ENCODE measurements at regions not wholly inside any gene's neighbourhood (a gene's known extent, or its start where the extent isn't known, plus 50 kb on each side); places are given as distances from the start of the nearest gene placed in this dataset.

DNA sequence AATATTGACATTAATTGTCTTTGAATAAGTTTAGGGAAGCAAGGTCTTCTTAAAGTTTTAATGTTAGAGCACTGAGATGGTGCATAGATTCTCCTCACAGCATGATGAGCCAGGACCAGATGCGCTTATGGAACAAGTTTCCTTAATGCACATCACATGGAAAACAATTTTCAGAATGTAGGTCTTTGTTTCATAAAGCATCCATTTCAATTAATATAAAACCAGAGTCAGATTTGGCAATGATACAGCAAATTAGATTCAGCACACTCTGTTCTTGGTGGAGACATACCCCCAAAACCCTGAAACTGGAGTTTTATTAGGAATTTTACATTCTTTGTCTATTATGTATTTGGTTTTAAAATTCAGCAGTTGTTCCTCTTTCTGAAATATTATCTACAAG, 402.1 kb upstream of the SEMA6A start:
- TF ChIP-seq, protein P1, sequence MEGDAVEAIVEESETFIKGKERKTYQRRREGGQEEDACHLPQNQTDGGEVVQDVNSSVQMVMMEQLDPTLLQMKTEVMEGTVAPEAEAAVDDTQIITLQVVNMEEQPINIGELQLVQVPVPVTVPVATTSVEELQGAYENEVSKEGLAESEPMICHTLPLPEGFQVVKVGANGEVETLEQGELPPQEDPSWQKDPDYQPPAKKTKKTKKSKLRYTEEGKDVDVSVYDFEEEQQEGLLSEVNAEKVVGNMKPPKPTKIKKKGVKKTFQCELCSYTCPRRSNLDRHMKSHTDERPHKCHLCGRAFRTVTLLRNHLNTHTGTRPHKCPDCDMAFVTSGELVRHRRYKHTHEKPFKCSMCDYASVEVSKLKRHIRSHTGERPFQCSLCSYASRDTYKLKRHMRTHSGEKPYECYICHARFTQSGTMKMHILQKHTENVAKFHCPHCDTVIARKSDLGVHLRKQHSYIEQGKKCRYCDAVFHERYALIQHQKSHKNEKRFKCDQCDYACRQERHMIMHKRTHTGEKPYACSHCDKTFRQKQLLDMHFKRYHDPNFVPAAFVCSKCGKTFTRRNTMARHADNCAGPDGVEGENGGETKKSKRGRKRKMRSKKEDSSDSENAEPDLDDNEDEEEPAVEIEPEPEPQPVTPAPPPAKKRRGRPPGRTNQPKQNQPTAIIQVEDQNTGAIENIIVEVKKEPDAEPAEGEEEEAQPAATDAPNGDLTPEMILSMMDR (IDR thresholded peaks at IDR 0.05), result no peak
- TF ChIP-seq ZFX (IDR thresholded peaks at IDR 0.05; ENCODE audit: borderline replicate concordance), result no peak

DNA sequence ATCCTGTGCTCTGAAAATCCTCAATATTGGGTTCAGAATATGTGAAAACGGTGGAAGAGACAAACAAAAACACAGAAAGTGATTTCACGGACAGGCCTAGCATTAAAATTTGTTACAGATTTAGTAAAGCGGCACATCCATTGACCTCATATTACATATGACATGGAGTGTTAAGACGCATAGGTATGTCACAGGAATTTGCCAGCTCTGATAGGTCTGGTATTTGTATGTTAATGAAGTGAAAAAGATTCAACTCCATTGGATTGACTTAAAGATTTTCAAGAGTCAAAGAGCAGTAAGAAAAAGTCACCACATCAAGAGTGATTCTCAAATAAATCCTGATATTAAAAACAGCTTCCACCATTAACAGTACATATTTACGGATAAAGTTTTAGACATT, 396.5 kb upstream of the SEMA6A start:
- no peak overlapping the region for H3K27ac ChIP-seq
- TF ChIP-seq, protein P1 (IDR thresholded peaks at IDR 0.05), result no peak
- no peak for TF ChIP-seq ZFX (IDR thresholded peaks at IDR 0.05; ENCODE audit: borderline replicate concordance)

More for the DNA sequence above, 402.1 kb upstream of the SEMA6A start:
- no peak overlapping the region for H3K27ac ChIP-seq

DNA sequence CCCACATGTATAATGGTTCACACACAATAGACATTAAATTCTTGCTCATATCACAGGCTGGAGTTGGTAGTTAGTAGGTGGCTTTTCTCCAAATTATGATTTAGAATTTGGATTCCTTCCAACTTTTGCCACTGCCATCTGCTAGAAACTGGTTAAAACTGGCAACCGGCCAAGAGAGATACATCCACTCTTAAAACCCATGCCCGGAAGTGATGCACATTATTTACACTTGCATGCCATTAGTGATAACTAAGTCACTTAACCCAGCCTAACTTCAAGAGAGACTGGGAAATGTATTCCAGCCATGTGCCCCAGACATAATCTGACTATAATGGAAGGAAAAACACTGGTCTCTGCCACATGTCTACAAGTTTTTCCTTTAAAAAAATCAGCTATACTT, 395.7 kb upstream of the SEMA6A start:
- TF ChIP-seq, protein P1 (IDR thresholded peaks at IDR 0.05), result no peak
- no peak for TF ChIP-seq ZFX (IDR thresholded peaks at IDR 0.05; ENCODE audit: borderline replicate concordance)
- H3K27ac ChIP-seq, result no peak overlapping the region

DNA sequence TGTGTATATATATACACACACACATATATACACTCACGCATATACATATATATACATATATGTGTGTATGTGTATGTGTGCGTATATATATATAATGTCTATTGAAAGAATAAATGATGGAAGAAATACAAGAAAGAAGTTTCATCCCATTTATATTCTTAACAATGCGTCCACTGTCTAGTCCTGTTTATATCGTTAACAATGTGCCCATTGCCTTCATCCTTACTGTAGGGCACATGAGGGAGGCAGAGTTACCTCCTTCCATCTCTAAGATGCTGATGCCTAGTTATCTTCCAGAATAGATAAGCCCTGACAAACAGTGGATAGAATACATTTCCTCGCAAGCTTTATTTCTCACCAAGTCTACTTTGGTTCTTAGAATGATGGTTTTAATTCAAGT, 389.8 kb upstream of the SEMA6A start:
- TF ChIP-seq, protein P1 (IDR thresholded peaks at IDR 0.05), result no peak
- no peak for TF ChIP-seq ZFX (IDR thresholded peaks at IDR 0.05; ENCODE audit: borderline replicate concordance)
- H3K27ac ChIP-seq, result no peak overlapping the region

DNA sequence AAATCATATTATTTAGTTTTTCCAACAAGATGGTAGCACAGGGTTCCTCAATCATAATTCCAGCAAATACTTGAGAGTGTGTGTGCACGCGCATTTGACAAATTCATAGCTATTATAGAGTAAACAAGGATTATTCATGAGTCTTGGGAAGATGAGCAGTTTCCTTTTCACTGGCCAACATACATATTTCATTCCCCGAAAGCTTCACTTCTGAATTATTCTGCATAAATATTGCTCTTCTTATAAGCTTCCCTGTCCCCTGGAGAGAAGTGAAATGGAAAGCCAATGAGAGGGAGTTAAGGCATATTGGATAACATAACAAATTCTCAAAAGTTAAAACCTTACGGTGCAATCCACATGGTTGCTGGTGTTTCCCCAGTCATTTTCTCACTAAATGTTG, 386.4 kb upstream of the SEMA6A start:
- TF ChIP-seq, protein P1 (IDR thresholded peaks at IDR 0.05), result no peak
- TF ChIP-seq ZFX (IDR thresholded peaks at IDR 0.05; ENCODE audit: borderline replicate concordance), result no peak
- no peak overlapping the region for H3K27ac ChIP-seq

DNA sequence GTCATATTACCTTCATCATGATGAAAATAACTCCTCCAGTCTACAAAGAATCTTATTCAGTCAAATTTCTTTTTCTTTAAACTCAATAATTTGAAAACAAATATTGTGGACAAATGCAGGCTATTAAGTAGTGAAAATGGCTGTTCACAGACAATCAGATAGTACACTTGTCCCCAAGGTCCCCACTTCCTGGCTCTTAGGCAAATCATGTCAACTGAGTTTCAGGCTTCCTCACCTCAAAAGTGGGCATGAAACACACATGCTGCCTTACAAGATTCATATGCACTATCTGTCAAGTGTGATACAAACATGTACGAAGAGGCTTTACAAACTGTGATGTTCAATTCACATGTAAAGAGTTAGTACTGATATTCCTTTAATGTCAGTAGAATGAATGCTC, 385.2 kb upstream of the SEMA6A start:
- no peak for TF ChIP-seq ZFX (IDR thresholded peaks at IDR 0.05; ENCODE audit: borderline replicate concordance)
- TF ChIP-seq, protein P1 (IDR thresholded peaks at IDR 0.05), result no peak
- no peak overlapping the region for H3K27ac ChIP-seq

DNA sequence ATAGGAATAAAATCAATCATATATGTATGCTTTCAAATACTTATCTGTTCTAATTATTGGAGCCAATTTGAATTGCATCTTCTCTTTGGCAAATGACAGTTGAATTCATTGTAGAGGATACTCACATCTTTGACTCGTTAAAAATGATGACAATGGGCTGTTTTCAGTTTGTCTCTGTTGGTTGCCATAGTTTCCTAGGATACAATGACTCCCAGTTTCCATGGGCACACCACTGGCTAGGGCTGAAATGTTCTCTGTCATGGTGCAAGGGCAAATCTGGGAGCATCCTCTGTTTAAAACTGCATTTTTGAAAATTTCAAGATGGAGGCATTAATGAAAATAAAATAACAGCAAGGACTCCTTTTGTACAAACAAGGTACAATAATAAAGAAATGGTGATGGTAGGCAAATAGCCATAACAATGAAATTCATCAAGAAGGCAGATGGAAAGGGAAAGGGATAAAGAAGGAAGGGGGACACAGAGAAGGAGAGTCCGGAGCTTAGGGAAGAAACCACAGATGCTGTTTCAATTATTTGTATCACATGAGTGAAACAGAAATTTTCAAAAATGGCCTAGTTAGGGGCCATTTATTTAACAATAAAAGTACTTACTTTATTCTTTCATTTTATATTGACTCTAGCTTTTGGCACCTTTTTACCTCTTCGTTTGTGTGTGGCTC, 378.8 kb upstream of the SEMA6A start:
- no peak overlapping the region for H3K27ac ChIP-seq
- TF ChIP-seq ZFX (IDR thresholded peaks at IDR 0.05; ENCODE audit: borderline replicate concordance), result no peak
- TF ChIP-seq, protein P1 (IDR thresholded peaks at IDR 0.05), result no peak

Data from 22Rv1 (cell line).